B cell (primary cell): ENCODE measurements at regions not wholly inside any gene's neighbourhood (a gene's known extent, or its start where the extent isn't known, plus 50 kb on each side); places are given as distances from the start of the nearest gene placed in this dataset.

Experiments
- ATAC-seq: fragments of 200-7000 bp; cut with Tn5 transposase; one replicate; pipeline ENCODE4 v1.10.0; 2021; ENCODE audit warnings: low read depth, mild to moderate bottlenecking, moderate number of reproducible peaks, moderate library complexity
- CTCF ChIA-PET: fragments of 350-600 bp; sonication (Branson Sonifier 250); formaldehyde crosslinking; loops from one replicate; lab custom pipeline; 2021; ENCODE audit warnings: antibody characterized with exemption, inconsistent platforms; lab: Charles Lee
- POLR2A ChIA-PET: fragments of 350-600 bp; sonication (Branson Sonifier 250); formaldehyde crosslinking; loops from one replicate; lab custom pipeline; 2021; ENCODE audit warnings: antibody characterized with exemption; lab: Charles Lee
- DNase-seq: peaks from one replicate; pipeline ENCODE4 v3.0.0; 2013
- H2AFZ ChIP-seq: 2 replicates; pipeline ENCODE4 v1.6.1; 2012; ENCODE audit warnings: mild to moderate bottlenecking, low read depth, low read length; ENCODE audit not compliant: insufficient read depth, poor library complexity, severe bottlenecking
- H3K27ac ChIP-seq, 2 donors: 1 replicate in 1 of 2; 2 replicates in 1 of 2; pipeline ENCODE4 v1.5.1; 2012 to 2013; ENCODE audit warnings: low read length in 2 of 2, mild to moderate bottlenecking in 2 of 2, moderate library complexity in 1 of 2
- H3K27me3 ChIP-seq, 4 experiments: fragments of 200-600 bp in 1 of 4; sonication (generic) in 1 of 4; replicated peaks in 1 of 4; 1 replicate in 2 of 4; 2 replicates in 2 of 4; pipeline versions ENCODE4 v1.6.1 to v1.7.0; 2013 to 2016; ENCODE audit warnings: low read length in 3 of 4, mild to moderate bottlenecking in 2 of 4, mixed read lengths in 1 of 4, moderate library complexity in 1 of 4; ENCODE audit not compliant: insufficient read depth in 4 of 4, control insufficient read depth in 3 of 4; ENCODE audit errors: control extremely low read depth in 1 of 4
- H3K36me3 ChIP-seq, 2 experiments: replicated peaks in 1 of 2; 1 replicate in 1 of 2; 2 replicates in 1 of 2; pipeline versions ENCODE4 v1.6.1 to v1.7.1; 2013; ENCODE audit warnings: low read length in 1 of 2; ENCODE audit not compliant: insufficient read depth in 2 of 2, control insufficient read depth in 1 of 2; ENCODE audit errors: control extremely low read depth in 1 of 2, extremely low read depth in 1 of 2
- H3K4me1 ChIP-seq, 2 donors: fragments of 200-600 bp in 1 of 2; sonication (generic) in 1 of 2; 1 replicate in 1 of 2; 2 replicates in 1 of 2; pipeline versions ENCODE4 v1.5.1 to v1.6.1; 2013 to 2017; ENCODE audit warnings: low read length in 2 of 2; ENCODE audit not compliant: control insufficient read depth in 2 of 2, insufficient read depth in 2 of 2
- H3K4me2 ChIP-seq: replicated peaks from 2 replicates; pipeline ENCODE3; 2012; ENCODE audit warnings: mild to moderate bottlenecking, low read depth, low read length; ENCODE audit not compliant: poor library complexity, severe bottlenecking
- H3K4me3 ChIP-seq, 5 experiments: fragments of 200-600 bp in 1 of 5; sonication (generic) in 1 of 5; 1 replicate in 3 of 5; 2 replicates in 2 of 5; pipeline versions ENCODE4 v1.5.1 to v1.7.0; 2011 to 2016; ENCODE audit warnings: low read length in 4 of 5, mild to moderate bottlenecking in 4 of 5, low read depth in 2 of 5, control low read depth in 1 of 5, moderate library complexity in 1 of 5; ENCODE audit not compliant: insufficient read depth in 1 of 5; ENCODE audit errors: control extremely low read depth in 1 of 5, extremely low read depth in 1 of 5
- H3K79me2 ChIP-seq: fragments of 200-600 bp; sonication (generic); one replicate; pipeline ENCODE4 v1.6.0; 2016; ENCODE audit warnings: low read length; ENCODE audit not compliant: control insufficient read depth, insufficient read depth
- H3K9ac ChIP-seq: fragments of 200-600 bp; sonication (generic); 2 replicates; pipeline ENCODE4 v1.6.1; 2017; ENCODE audit warnings: mild to moderate bottlenecking, low read length, moderate library complexity
- H3K9me3 ChIP-seq, 3 donors: one replicate each; pipeline versions ENCODE4 v1.6.1 to v1.7.1; 2013; ENCODE audit warnings: low read length in 2 of 3; ENCODE audit not compliant: control insufficient read depth in 2 of 3, insufficient read depth in 1 of 3; ENCODE audit errors: control extremely low read depth in 1 of 3
- H4K20me1 ChIP-seq: 2 replicates; pipeline ENCODE4 v1.6.0; 2012; ENCODE audit warnings: mild to moderate bottlenecking, low read length; ENCODE audit not compliant: insufficient read depth, control insufficient read depth, poor library complexity, severe bottlenecking
- H3K27ac Mint-ChIP-seq: one replicate; pipeline ENCODE4 v1.8.0; 2021; ENCODE audit warnings: mixed read lengths
- H3K27me3 Mint-ChIP-seq: one replicate; pipeline ENCODE4 v1.8.0; 2021; ENCODE audit warnings: mixed read lengths
- H3K4me1 Mint-ChIP-seq: one replicate; pipeline ENCODE4 v1.8.0; 2021; ENCODE audit warnings: mixed read lengths
- H3K4me3 Mint-ChIP-seq: one replicate; pipeline ENCODE4 v1.8.0; 2021; ENCODE audit warnings: mixed read lengths
- H3K9me3 Mint-ChIP-seq: one replicate; pipeline ENCODE4 v1.8.0; 2022; ENCODE audit warnings: mixed read lengths; ENCODE audit not compliant: insufficient read depth
- EZH2 ChIP-seq: IDR thresholded peaks from 2 replicates; pipeline ENCODE4 v1.6.1; 2012; ENCODE audit warnings: borderline replicate concordance, low read depth, mild to moderate bottlenecking, moderate library complexity, low read length; ENCODE audit not compliant: insufficient read depth, poor library complexity, severe bottlenecking
- WGBS: methylation state at CpG from one replicate; pipeline ENCODE4 v1.1.5; 2013; ENCODE audit warnings: missing lambda C conversion rate; ENCODE audit not compliant: insufficient coverage; 5-methylcytosine and 5-hydroxymethylcytosine counted together
- intact Hi-C: fragments of 100-400 bp; cut with micrococcal nuclease; formaldehyde crosslinking; loops from one replicate; pipeline ENCODE4 v1.10.0; 2022
- TF ChIP-seq, protein P1 (sequence below): fragments of 200-600 bp; IDR thresholded peaks from one replicate; pipeline ENCODE4 v1.8.0; 2022; ENCODE audit warnings: antibody characterized with exemption, mild to moderate bottlenecking

DNA sequence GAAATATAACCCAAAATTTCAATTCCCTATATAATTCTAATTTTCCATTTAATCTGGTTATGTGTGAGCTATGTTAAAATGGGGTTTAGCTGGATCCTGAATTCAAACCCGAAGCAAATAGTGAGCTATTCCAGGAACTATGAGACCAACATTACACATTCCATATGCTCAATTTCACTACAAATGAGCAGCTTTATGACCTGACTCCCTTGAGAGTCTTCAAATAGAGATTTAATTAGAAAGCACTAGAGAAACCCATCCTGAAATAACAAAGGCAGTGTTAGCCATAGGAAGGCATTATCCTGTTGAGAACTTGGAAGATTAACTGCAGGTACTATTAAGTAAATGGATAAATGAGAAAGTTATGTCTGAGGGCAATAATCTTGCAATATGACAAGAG lies 890.0 kb downstream of the GRM8 start:
- intact Hi-C loops = no loop called here
- no CpG with 5 or more reads among the region's 1 CpG for WGBS
- no peak overlapping the region for H3K27ac Mint-ChIP-seq

DNA sequence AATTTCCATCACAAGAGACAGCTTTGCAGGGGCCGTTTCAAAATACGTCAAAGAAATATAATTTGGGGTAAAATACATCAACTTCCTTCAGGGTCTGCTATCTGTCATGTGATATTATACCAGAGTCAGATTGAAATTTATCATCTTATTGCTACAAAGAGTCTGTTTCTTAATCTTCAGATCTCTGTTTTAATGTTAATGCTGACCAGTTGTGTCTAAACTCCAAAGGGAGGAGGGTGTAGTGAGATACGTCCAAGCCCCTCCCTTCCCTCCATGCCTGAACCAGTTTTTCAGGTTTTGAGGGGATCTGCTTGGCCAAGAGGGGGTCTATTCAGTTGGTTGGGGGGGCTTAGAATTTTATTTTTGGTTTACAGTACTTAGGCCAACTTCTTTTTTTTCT lies 891.6 kb downstream of the GRM8 start:
- H3K27ac Mint-ChIP-seq = no peak overlapping the region
- intact Hi-C loops = no loop called here
- POLR2A ChIA-PET = no interaction called here
- no peak for ATAC-seq
- H3K79me2 ChIP-seq = no peaks in the 10 kb centered on the region
- CTCF ChIA-PET = no interaction called here
- H3K27me3 Mint-ChIP-seq = no peaks in the 10 kb centered on the region
- H2AFZ ChIP-seq = no peak overlapping the region
- DNase-seq = no peak
- H3K36me3 ChIP-seq = no peaks in the 10 kb centered on the region
- no peaks in the 10 kb centered on the region for H3K27me3 ChIP-seq
- no peak overlapping the region for H3K4me3 ChIP-seq
- TF ChIP-seq EZH2 = no peak
- TF ChIP-seq, protein P1, sequence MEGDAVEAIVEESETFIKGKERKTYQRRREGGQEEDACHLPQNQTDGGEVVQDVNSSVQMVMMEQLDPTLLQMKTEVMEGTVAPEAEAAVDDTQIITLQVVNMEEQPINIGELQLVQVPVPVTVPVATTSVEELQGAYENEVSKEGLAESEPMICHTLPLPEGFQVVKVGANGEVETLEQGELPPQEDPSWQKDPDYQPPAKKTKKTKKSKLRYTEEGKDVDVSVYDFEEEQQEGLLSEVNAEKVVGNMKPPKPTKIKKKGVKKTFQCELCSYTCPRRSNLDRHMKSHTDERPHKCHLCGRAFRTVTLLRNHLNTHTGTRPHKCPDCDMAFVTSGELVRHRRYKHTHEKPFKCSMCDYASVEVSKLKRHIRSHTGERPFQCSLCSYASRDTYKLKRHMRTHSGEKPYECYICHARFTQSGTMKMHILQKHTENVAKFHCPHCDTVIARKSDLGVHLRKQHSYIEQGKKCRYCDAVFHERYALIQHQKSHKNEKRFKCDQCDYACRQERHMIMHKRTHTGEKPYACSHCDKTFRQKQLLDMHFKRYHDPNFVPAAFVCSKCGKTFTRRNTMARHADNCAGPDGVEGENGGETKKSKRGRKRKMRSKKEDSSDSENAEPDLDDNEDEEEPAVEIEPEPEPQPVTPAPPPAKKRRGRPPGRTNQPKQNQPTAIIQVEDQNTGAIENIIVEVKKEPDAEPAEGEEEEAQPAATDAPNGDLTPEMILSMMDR = no peak
- H3K4me2 ChIP-seq = no peak overlapping the region
- no CpG with 5 or more reads among the region's 3 CpGs for WGBS
- H3K9me3 Mint-ChIP-seq = no peaks in the 10 kb centered on the region
- H3K4me1 ChIP-seq = no peaks in the 10 kb centered on the region
- H3K4me3 Mint-ChIP-seq = no peak overlapping the region
- H3K9me3 ChIP-seq = no peaks in the 10 kb centered on the region
- no peak overlapping the region for H3K9ac ChIP-seq
- no peak overlapping the region for H3K27ac ChIP-seq
- no peaks in the 10 kb centered on the region for H3K4me1 Mint-ChIP-seq
- no peaks in the 10 kb centered on the region for H4K20me1 ChIP-seq

More for the DNA sequence above, 890.0 kb downstream of the GRM8 start:
- no peak for TF ChIP-seq EZH2
- TF ChIP-seq, protein P1 = no peak
- no peak for ATAC-seq
- Histone ChIP-seq H3K27me3 (no peaks in the 10 kb centered on the region), H4K20me1 (no peaks in the 10 kb centered on the region), H3K9me3 (no peaks in the 10 kb centered on the region), H3K27ac (no peak overlapping the region), H3K36me3 (no peaks in the 10 kb centered on the region), H2AFZ (no peak overlapping the region), H3K4me2 (no peak overlapping the region), H3K4me1 (no peaks in the 10 kb centered on the region), H3K79me2 (no peaks in the 10 kb centered on the region), H3K9ac (no peak overlapping the region), H3K4me3 (no peak overlapping the region)
- H3K9me3 Mint-ChIP-seq = no peaks in the 10 kb centered on the region
- H3K4me1 Mint-ChIP-seq = no peaks in the 10 kb centered on the region
- ChIA-PET CTCF (no interaction called here), POLR2A (no interaction called here)
- no peak for DNase-seq
- H3K4me3 Mint-ChIP-seq = no peak overlapping the region
- no peaks in the 10 kb centered on the region for H3K27me3 Mint-ChIP-seq
